ENCODE measurements at regions not wholly inside any gene's neighbourhood (a gene's known extent, or its start where the extent isn't known, plus 50 kb on each side); places are given as distances from the start of the nearest gene placed in this dataset.
"Not testable (repeated sequence)": the region's sequence is repeated elsewhere in the genome, so short reads cannot be mapped to it uniquely, and the experiment has no call there.

GRCh38 chr3:48068320-48068719 lies 52.1 kb upstream of the MAP4 start:
- TF ChIP-seq CTCF, EZH2phosphoT487 (IDR thresholded peaks at IDR 0.05; ENCODE audit: low read length): not testable (repeated sequence)
